ENCODE measurements at regions not wholly inside any gene's neighbourhood (a gene's known extent, or its start where the extent isn't known, plus 50 kb on each side); places are given as distances from the start of the nearest gene placed in this dataset.
"Not testable (repeated sequence)": the region's sequence is repeated elsewhere in the genome, so short reads cannot be mapped to it uniquely, and the experiment has no call there.

- DNase-seq, result no peak
These were observed 943.8 kb upstream of the SOX9 start for GRCh38 chr17:71176928-71177443.

GRCh38 chr17:71180801-71181385, 939.9 kb upstream of the SOX9 start:
- no peak for DNase-seq

GRCh38 chr17:71183066-71183660, 937.7 kb upstream of the SOX9 start:
- no peak for DNase-seq

- DNase-seq, result no peak
These were observed 936.1 kb upstream of the SOX9 start for GRCh38 chr17:71184716-71185115.

- no peak for DNase-seq
These were observed 933.5 kb upstream of the SOX9 start for GRCh38 chr17:71187145-71187878.

GRCh38 chr17:71188811-71189492, 931.9 kb upstream of the SOX9 start:
- no peak for DNase-seq

- DNase-seq, result no peak
These were observed 931.4 kb upstream of the SOX9 start for GRCh38 chr17:71189493-71189831.

- no peak for DNase-seq
These were observed 928.7 kb upstream of the SOX9 start for GRCh38 chr17:71192039-71192555.

- no peak for DNase-seq
These were observed 928.0 kb upstream of the SOX9 start for GRCh38 chr17:71192848-71193247.

GRCh38 chr17:71200597-71200996, 920.2 kb upstream of the SOX9 start:
- no peak for DNase-seq

- DNase-seq, result no peak
These were observed 919.2 kb upstream of the SOX9 start for GRCh38 chr17:71201639-71202038.

GRCh38 chr17:71202449-71202848, 918.4 kb upstream of the SOX9 start:
- no peak for DNase-seq

- DNase-seq, result no peak
These were observed 916.9 kb upstream of the SOX9 start for GRCh38 chr17:71203953-71204352.

GRCh38 chr17:71205951-71206350, 914.9 kb upstream of the SOX9 start:
- DNase-seq, result not testable (repeated sequence)

- no peak for DNase-seq
These were observed 912.6 kb upstream of the SOX9 start for GRCh38 chr17:71208111-71208704.

GRCh38 chr17:71213936-71214335, 906.9 kb upstream of the SOX9 start:
- no peak for DNase-seq

- DNase-seq, result no peak
These were observed 903.1 kb upstream of the SOX9 start for GRCh38 chr17:71217769-71218168.

GRCh38 chr17:71224824-71225575, 895.8 kb upstream of the SOX9 start:
- no peak for DNase-seq

GRCh38 chr17:71227841-71228240, 893.0 kb upstream of the SOX9 start:
- DNase-seq, result no peak

GRCh38 chr17:71229070-71229469, 891.8 kb upstream of the SOX9 start:
- DNase-seq, result no peak

GRCh38 chr17:71232801-71233559, 887.8 kb upstream of the SOX9 start:
- DNase-seq, result no peak

- DNase-seq, result no peak
These were observed 886.5 kb upstream of the SOX9 start for GRCh38 chr17:71234349-71234748.

Data from activated T-cell treated with anti-CD3 and anti-CD28 coated beads, Interleukin-2, amount 50 U/mL, for 48 hours (primary cell).